Effector memory CD4-positive, alpha-beta T cell (primary cell): ENCODE measurements at regions not wholly inside any gene's neighbourhood (a gene's known extent, or its start where the extent isn't known, plus 50 kb on each side); places are given as distances from the start of the nearest gene placed in this dataset.

Experiments
- DNase-seq, 3 donors: peaks; one replicate each; pipeline ENCODE4 v3.0.0-alpha.2; 2020
- H3K27ac ChIP-seq: 2 replicates; pipeline ENCODE4 v1.7.0; 2013; ENCODE audit warnings: mild to moderate bottlenecking, low read length, moderate library complexity; ENCODE audit not compliant: insufficient read depth, poor library complexity, severe bottlenecking
- H3K27me3 ChIP-seq: replicated peaks from 2 replicates; pipeline ENCODE4 v1.7.0; 2013; ENCODE audit warnings: mild to moderate bottlenecking, low read length; ENCODE audit not compliant: insufficient read depth, control insufficient read depth, poor library complexity, severe bottlenecking
- H3K36me3 ChIP-seq: 2 replicates; pipeline ENCODE4 v1.7.0; 2013; ENCODE audit warnings: mild to moderate bottlenecking, low read length, moderate library complexity; ENCODE audit not compliant: control insufficient read depth, insufficient read depth
- H3K4me1 ChIP-seq: 2 replicates; pipeline ENCODE4 v1.7.0; 2013; ENCODE audit warnings: low read length, mild to moderate bottlenecking; ENCODE audit not compliant: control insufficient read depth, insufficient read depth, poor library complexity, severe bottlenecking
- H3K4me3 ChIP-seq: 2 replicates; pipeline ENCODE4 v1.7.0; 2013; ENCODE audit warnings: low read length, low read depth, mild to moderate bottlenecking; ENCODE audit not compliant: insufficient read depth, poor library complexity, severe bottlenecking
- H3K9me3 ChIP-seq: 2 replicates; pipeline ENCODE4 v1.7.0; 2013; ENCODE audit warnings: mild to moderate bottlenecking, low read length, moderate library complexity; ENCODE audit not compliant: control insufficient read depth

DNA sequence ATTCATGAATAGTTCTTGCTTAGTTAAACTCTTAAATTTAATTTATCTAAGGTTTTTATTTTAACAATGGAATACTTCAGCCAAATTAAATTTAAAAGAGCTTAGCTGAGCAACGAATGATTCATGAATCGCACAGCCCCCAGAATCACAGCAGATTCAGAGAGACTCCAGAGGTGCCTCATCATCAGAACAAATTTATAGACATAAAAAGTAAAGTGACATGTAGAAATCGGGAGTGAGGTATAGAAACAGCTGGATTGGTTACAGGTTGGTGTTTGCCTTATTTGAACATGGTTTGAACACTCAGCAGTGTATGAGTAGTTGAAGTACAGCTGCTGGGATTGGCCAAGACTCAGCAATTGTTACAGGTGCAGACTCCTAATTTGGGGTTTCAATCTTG lies 132.7 kb upstream of the MAP3K4 start:
- no peak for DNase-seq
- H3K4me3 ChIP-seq = no peak overlapping the region
- no peaks in the 10 kb centered on the region for H3K9me3 ChIP-seq
- no peaks in the 10 kb centered on the region for H3K36me3 ChIP-seq
- no peaks in the 10 kb centered on the region for H3K27me3 ChIP-seq
- H3K4me1 ChIP-seq = no peaks in the 10 kb centered on the region
- no peak overlapping the region for H3K27ac ChIP-seq

DNA sequence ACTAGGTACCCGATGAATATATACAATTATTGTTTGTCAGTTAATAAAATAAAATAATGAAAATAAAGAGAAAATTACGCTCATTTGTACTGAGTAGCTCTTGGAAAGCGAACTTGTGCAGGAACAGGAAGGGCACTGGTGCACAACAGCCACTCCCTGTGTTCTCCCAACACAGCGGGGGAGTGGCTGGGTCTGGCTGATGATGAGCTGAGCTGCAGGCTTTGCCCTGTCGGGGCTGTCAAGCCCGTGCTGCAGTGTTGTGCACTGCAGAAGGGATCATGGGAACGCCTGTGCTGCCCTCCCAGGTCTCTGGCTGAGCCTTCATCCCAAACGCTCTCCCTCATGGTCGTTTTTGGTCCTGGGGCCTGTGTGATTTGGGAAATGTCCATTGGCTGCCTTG lies 131.7 kb upstream of the MAP3K4 start:
- no peaks in the 10 kb centered on the region for H3K36me3 ChIP-seq
- H3K9me3 ChIP-seq = no peaks in the 10 kb centered on the region
- no peaks in the 10 kb centered on the region for H3K4me1 ChIP-seq
- no peak for DNase-seq
- no peak overlapping the region for H3K27ac ChIP-seq
- no peak overlapping the region for H3K4me3 ChIP-seq
- H3K27me3 ChIP-seq = no peaks in the 10 kb centered on the region

DNA sequence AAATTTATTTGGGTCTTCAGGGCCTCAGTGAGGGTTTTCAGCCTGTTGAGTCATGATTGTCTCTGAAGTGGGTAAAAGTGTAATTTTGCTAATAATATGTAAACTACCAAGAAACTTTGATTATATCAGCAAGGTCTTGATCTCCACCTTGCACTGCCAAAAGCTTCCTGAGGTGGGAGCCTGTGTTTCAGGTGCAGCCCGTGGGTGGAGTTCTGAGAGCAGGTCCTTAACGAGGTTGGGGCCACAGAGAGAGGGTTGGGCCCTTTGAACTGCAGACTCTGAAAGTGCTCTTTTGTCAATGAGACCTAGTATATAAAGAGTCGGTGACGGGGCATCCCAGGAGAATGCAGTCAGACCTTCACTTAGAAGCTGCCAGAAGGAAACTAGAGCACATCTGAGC lies 129.7 kb upstream of the MAP3K4 start:
- no peak for DNase-seq
- no peaks in the 10 kb centered on the region for H3K27me3 ChIP-seq
- H3K27ac ChIP-seq = no peak overlapping the region
- no peak overlapping the region for H3K4me3 ChIP-seq
- no peaks in the 10 kb centered on the region for H3K4me1 ChIP-seq
- no peaks in the 10 kb centered on the region for H3K9me3 ChIP-seq
- H3K36me3 ChIP-seq = no peaks in the 10 kb centered on the region

DNA sequence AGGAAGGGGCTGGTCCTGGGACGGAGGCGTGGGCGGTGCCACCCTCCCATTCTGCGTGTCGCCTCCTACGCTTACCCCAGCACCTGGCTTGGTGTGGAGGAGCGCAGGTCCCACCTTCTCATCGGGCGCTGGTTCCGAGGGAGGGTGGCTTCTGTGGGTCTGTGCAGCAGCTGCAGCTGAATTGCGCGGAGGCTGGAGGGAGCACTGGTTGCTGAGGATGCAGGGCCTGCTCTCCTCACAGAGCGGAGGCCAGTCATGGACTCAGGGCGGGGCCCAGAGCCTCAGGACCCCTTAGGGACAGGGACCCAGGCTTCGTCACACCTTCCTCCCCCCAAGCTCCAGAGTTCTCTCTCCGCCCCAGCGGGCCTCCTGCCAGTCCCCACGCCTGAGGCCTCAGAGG lies 127.8 kb upstream of the MAP3K4 start:
- H3K9me3 ChIP-seq = no peaks in the 10 kb centered on the region
- no peaks in the 10 kb centered on the region for H3K36me3 ChIP-seq
- no peak overlapping the region for H3K4me3 ChIP-seq
- DNase-seq = no peak
- H3K27me3 ChIP-seq = no peaks in the 10 kb centered on the region
- H3K4me1 ChIP-seq = no peaks in the 10 kb centered on the region
- H3K27ac ChIP-seq = no peak overlapping the region

DNA sequence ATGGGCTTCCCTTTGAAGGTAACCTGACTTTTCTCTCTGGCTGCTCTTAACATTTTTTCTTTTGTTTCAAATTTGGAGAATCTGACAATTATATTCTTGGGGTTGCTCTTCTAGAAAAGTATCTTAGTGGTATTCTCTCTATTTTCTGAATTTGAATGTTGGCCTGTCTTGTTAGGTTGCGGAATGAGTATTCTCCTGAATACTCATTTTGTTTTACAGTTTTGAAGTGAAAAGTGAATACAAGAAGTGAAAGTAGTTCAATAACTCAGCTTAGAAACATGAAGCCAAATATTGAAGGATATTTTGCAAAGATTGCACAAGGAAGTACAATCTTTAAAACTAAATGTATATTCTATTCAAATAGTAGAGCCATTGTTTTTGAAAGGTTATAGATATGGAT lies 120.2 kb upstream of the MAP3K4 start:
- no peaks in the 10 kb centered on the region for H3K4me1 ChIP-seq
- H3K36me3 ChIP-seq = no peaks in the 10 kb centered on the region
- no peaks in the 10 kb centered on the region for H3K9me3 ChIP-seq
- no peak overlapping the region for H3K27ac ChIP-seq
- no peaks in the 10 kb centered on the region for H3K27me3 ChIP-seq
- no peak for DNase-seq
- H3K4me3 ChIP-seq = no peak overlapping the region

DNA sequence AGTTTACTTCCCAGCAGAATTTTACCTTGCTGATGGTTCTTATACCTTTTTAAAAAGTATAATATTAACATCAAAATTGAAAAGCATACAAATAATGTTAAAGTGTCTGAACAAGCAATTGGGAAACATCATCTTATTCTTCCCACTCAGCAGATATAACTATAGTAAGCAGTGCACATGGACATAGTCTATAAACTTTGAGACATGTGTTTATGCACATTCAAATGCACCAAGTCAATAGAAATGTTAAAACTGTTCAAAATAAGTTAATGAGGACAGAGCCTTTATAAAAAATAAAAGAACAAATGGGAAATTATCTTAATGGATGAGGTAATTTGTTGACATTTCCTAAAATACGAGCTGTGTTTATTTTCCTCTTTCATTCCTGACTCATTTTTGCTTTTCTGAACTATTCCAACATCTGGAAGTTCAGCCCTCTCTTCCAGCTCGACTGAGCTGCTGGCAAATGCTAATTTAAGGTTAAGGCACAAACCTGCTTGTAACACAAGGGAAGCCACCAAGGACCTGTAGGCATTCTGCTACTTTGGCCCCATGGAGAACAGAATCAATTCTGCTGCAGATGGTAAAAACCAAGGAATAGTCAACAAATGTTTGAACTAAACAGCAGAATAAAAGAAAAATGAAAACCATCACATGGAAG lies 110.3 kb upstream of the MAP3K4 start:
- no peak overlapping the region for H3K27ac ChIP-seq
- no peak for DNase-seq
- no peak overlapping the region for H3K4me3 ChIP-seq
- no peaks in the 10 kb centered on the region for H3K4me1 ChIP-seq
- no peaks in the 10 kb centered on the region for H3K9me3 ChIP-seq
- no peaks in the 10 kb centered on the region for H3K36me3 ChIP-seq
- H3K27me3 ChIP-seq = no peaks in the 10 kb centered on the region

DNA sequence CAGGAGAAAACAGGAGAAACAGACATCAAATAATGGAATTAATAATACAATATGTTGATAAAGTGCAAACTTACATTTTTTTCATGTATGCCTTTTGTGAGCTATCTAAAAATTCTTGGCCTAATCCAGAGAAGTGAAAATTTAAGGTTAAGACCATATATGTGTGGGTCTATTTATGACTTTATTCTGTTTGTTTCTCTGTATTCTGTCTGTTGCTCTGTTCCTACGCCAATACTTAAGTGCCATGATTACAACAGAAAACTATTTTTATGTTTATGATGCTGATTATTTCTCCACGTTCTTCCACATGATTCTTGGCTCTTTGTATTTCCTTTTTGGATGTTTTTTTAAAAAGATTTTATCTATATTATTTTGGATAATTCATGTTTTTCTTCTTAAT lies 109.6 kb upstream of the MAP3K4 start:
- no peak overlapping the region for H3K27ac ChIP-seq
- H3K4me3 ChIP-seq = no peak overlapping the region
- H3K4me1 ChIP-seq = no peaks in the 10 kb centered on the region
- no peaks in the 10 kb centered on the region for H3K36me3 ChIP-seq
- H3K9me3 ChIP-seq = no peaks in the 10 kb centered on the region
- H3K27me3 ChIP-seq = no peaks in the 10 kb centered on the region
- no peak for DNase-seq

DNA sequence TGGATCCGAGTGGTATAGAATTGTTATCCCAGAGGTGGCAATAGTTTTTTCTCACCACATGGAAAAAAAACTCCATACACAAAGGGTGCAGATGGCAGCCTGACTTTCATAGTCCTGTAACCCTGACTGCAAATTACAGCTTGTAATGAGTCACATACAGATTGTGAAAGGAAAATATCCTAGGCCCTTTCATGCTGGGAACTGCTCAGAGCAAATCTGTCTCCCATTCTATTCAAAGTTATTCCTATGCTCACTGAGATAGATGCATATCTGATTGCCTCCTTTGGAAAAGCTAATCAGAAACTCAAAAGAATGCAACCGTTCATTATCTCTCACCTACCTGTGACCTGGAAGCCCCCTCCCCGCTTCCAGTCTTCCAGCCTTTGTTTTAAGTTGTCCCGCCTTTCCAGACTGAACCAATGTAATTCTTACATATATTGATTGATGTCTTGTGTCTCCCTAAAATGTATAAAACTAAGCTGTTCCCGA lies 108.7 kb upstream of the MAP3K4 start:
- H3K4me3 ChIP-seq = no peak overlapping the region
- H3K36me3 ChIP-seq = no peaks in the 10 kb centered on the region
- no peaks in the 10 kb centered on the region for H3K9me3 ChIP-seq
- no peak for DNase-seq
- H3K4me1 ChIP-seq = no peaks in the 10 kb centered on the region
- H3K27ac ChIP-seq = no peak overlapping the region
- no peaks in the 10 kb centered on the region for H3K27me3 ChIP-seq

DNA sequence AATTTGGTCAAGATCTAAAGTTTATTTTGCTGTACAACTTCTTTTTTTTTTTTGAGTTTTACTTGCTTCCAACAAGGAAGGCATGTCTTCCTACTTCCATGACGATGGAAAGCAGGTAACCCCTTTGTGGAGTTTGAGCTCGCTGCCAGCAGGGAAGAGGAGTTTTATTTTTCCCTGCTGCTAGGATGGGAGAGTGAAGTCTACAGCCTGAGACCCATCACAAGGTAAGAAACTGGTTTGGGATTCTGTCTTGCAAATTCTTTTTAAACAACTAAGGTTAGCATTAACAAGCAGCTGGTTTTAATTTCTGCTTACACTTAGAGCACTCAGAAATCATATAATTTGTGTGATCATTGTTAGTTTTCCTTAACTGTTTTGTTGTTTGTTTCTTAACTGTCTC lies 108.0 kb upstream of the MAP3K4 start:
- no peak overlapping the region for H3K27ac ChIP-seq
- no peaks in the 10 kb centered on the region for H3K9me3 ChIP-seq
- no peaks in the 10 kb centered on the region for H3K36me3 ChIP-seq
- H3K4me3 ChIP-seq = no peak overlapping the region
- no peaks in the 10 kb centered on the region for H3K27me3 ChIP-seq
- no peaks in the 10 kb centered on the region for H3K4me1 ChIP-seq
- no peak for DNase-seq

DNA sequence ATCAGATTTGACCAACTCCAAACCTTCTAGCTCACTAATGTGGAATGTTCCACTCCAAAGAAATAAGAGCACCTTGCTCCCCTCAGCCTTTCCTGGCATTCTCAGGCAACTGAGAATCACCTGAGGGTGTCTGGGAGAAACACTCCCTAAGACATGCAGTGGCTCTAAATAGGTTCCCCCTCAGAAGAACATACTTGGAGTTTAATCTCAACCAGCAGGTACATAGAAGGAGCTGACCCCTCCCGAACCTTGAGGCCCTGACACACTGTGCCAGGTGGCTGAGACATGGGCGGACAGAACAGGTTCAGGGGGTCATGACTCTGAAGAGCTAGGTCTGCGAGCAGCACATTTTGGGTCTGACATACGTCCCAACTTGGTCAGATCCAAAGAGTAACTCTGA lies 107.6 kb upstream of the MAP3K4 start:
- Histone ChIP-seq H3K9me3 (no peaks in the 10 kb centered on the region), H3K27me3 (no peaks in the 10 kb centered on the region), H3K27ac (no peak overlapping the region), H3K36me3 (no peaks in the 10 kb centered on the region), H3K4me3 (no peak overlapping the region), H3K4me1 (no peaks in the 10 kb centered on the region)
- DNase-seq = no peak
